Upper lobe of left lung (tissue), 6 donors: ENCODE measurements at regions not wholly inside any gene's neighbourhood (a gene's known extent, or its start where the extent isn't known, plus 50 kb on each side); places are given as distances from the start of the nearest gene placed in this dataset.

Experiments
- ATAC-seq, 2 donors: fragments of 200-7000 bp; cut with Tn5 transposase; one replicate each; pipeline ENCODE4 v1.9.1; 2022; ENCODE audit warnings: mild to moderate bottlenecking in 2 of 2, moderate library complexity in 2 of 2; ENCODE audit not compliant: low FRiP score in 2 of 2
- DNase-seq, 2 donors: peaks; one replicate each; pipeline ENCODE4 v3.0.0-alpha.2; 2019 to 2020
- H3K27ac ChIP-seq, 4 donors: fragments of 200-600 bp; sonication (generic); one replicate each; pipeline ENCODE4 v1.5.1; 2016 to 2019
- H3K27me3 ChIP-seq, 4 donors: fragments of 200-600 bp; sonication (generic); one replicate each; pipeline ENCODE4 v1.5.1; 2017 to 2019
- H3K36me3 ChIP-seq, 4 donors: fragments of 200-600 bp; sonication (generic); one replicate each; pipeline ENCODE4 v1.5.1; 2016 to 2019
- H3K4me1 ChIP-seq, 4 donors: fragments of 200-600 bp; sonication (generic); one replicate each; pipeline ENCODE4 v1.5.1; 2018 to 2019
- H3K4me3 ChIP-seq, 4 donors: fragments of 200-600 bp; sonication (generic); one replicate each; pipeline ENCODE4 v1.5.1; 2017 to 2019; ENCODE audit warnings: mild to moderate bottlenecking in 2 of 4, moderate library complexity in 1 of 4
- H3K9me3 ChIP-seq, 4 donors: fragments of 200-600 bp; sonication (generic); one replicate each; pipeline ENCODE4 v1.5.1; 2018 to 2019
- CTCF ChIP-seq, 6 experiments: fragments of 450-650 bp in 4 of 6; fragments of 200-600 bp in 2 of 6; sonication (generic) in 2 of 6; IDR thresholded peaks; one replicate each; pipeline ENCODE4 v1.5.1; 2016 to 2019; ENCODE audit warnings: antibody characterized with exemption in 6 of 6
- EP300 ChIP-seq, 4 donors: sonication (generic); formaldehyde crosslinking; IDR thresholded peaks; one replicate each; pipeline ENCODE4 v1.5.1; 2017; ENCODE audit warnings: antibody characterized with exemption in 4 of 4, control low read depth in 2 of 4
- POLR2A ChIP-seq, 4 donors: fragments of 450-650 bp; IDR thresholded peaks; one replicate each; pipeline ENCODE4 v1.5.1; 2016 to 2017; ENCODE audit warnings: antibody characterized with exemption in 4 of 4, mild to moderate bottlenecking in 2 of 4
- POLR2AphosphoS5 ChIP-seq, 2 donors: sonication (generic); formaldehyde crosslinking; IDR thresholded peaks; one replicate each; pipeline ENCODE4 v1.5.1; 2017; ENCODE audit warnings: antibody characterized with exemption in 2 of 2
- WGBS, 2 donors: methylation state at CpG; one replicate each; pipeline ENCODE4 v1.1.5; 2017 to 2018; 5-methylcytosine and 5-hydroxymethylcytosine counted together
- donor health status: DM: no; HTN: no; CAD: no; lungs with moderate emphysema.
- donor health status: DM: no; HTN: yes; CAD: no; lungs with severe emphysema.

DNA sequence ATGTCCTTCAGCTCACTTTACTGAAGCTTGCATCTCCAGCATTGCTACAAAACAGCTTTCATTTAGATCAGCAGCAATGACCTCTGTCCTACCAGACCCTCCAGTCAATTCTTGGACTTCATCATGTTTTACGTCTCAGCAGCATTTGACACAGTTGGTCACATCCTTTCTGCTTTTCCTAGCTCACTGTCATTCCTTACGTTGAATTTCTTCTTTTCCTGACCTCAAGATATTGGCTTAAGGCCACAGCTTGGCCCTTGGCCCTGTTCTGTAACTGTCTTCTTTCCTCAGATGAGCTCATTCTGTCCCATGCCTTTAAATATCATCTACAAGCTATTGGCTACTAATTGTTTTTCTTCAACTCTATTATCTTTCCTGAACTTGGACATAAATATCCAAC, 576.2 kb upstream of the KCNMB2 start:
- Histone ChIP-seq H3K9me3 (no peaks in the 10 kb centered on the region), H3K36me3 (no peaks in the 10 kb centered on the region), H3K27ac (no peak overlapping the region), H3K4me3 (no peak overlapping the region), H3K27me3 (no peaks in the 10 kb centered on the region), H3K4me1 (no peaks in the 10 kb centered on the region)
- DNase-seq (no peak), ATAC-seq (no peak)
- 64% methylated on average over 2 of the region's 2 CpGs for WGBS, 2 donors
- TF ChIP-seq POLR2AphosphoS5 (IDR thresholded peaks at IDR 0.05) = no peak
- TF ChIP-seq POLR2A (IDR thresholded peaks at IDR 0.05) = no peak
- TF ChIP-seq CTCF (IDR thresholded peaks at IDR 0.05) = no peak
- TF ChIP-seq EP300 (IDR thresholded peaks at IDR 0.05) = no peak

GRCh38 chr3:177960722-177961121, 575.5 kb upstream of the KCNMB2 start:
- Histone ChIP-seq H3K27me3 (no peaks in the 10 kb centered on the region), H3K4me3 (no peak overlapping the region), H3K4me1 (no peaks in the 10 kb centered on the region), H3K9me3 (no peaks in the 10 kb centered on the region), H3K27ac (no peak overlapping the region), H3K36me3 (no peaks in the 10 kb centered on the region)
- ATAC-seq = no peak
- no peak for DNase-seq
- no peak for TF ChIP-seq POLR2AphosphoS5 (IDR thresholded peaks at IDR 0.05)
- TF ChIP-seq POLR2A (IDR thresholded peaks at IDR 0.05) = no peak
- TF ChIP-seq EP300 (IDR thresholded peaks at IDR 0.05) = no peak
- no peak for TF ChIP-seq CTCF (IDR thresholded peaks at IDR 0.05)

DNA sequence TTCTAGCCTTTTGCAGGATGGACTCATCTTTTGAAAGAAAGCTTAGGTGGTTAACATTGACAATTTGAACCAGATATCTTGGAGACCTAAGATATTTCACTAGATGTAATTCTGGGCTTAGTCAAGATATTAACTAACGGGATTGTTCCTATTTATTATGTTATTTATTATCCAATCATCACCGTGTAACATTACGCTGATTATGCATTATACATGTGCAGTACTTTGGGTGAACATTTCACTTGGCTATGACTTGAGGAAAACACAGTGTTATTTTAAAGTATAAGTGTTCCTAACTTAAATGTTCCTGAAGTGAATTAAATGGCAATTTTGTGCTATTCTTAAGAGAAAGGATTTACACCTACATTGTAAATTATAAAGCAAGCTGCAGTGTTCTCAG, 574.5 kb upstream of the KCNMB2 start:
- no peaks in the 10 kb centered on the region for H3K27me3 ChIP-seq
- H3K27ac ChIP-seq = no peak overlapping the region
- H3K4me3 ChIP-seq = no peak overlapping the region
- WGBS, 2 donors = 92 to 97% methylated on average over 3 of the region's 3 CpGs
- no peak for DNase-seq
- no peak for ATAC-seq
- TF ChIP-seq EP300 (IDR thresholded peaks at IDR 0.05) (no peak), POLR2A (IDR thresholded peaks at IDR 0.05) (no peak), POLR2AphosphoS5 (IDR thresholded peaks at IDR 0.05) (no peak), CTCF (IDR thresholded peaks at IDR 0.05) (no peak)
- no peaks in the 10 kb centered on the region for H3K36me3 ChIP-seq
- no peaks in the 10 kb centered on the region for H3K4me1 ChIP-seq
- no peaks in the 10 kb centered on the region for H3K9me3 ChIP-seq

GRCh38 chr3:177966493-177966892, 569.7 kb upstream of the KCNMB2 start:
- WGBS, 2 donors = 80 to 86% methylated on average over 1 of the region's 1 CpG
- TF ChIP-seq CTCF (IDR thresholded peaks at IDR 0.05) (no peak), POLR2AphosphoS5 (IDR thresholded peaks at IDR 0.05) (no peak), POLR2A (IDR thresholded peaks at IDR 0.05) (no peak), EP300 (IDR thresholded peaks at IDR 0.05) (no peak)
- no peaks in the 10 kb centered on the region for H3K36me3 ChIP-seq
- DNase-seq (no peak), ATAC-seq (no peak)
- no peaks in the 10 kb centered on the region for H3K9me3 ChIP-seq
- no peak overlapping the region for H3K27ac ChIP-seq
- H3K4me3 ChIP-seq = no peak overlapping the region
- no peaks in the 10 kb centered on the region for H3K27me3 ChIP-seq
- H3K4me1 ChIP-seq = no peaks in the 10 kb centered on the region

- Histone ChIP-seq H3K27ac (no peak overlapping the region), H3K4me3 (no peak overlapping the region), H3K4me1 (no peaks in the 10 kb centered on the region), H3K27me3 (no peaks in the 10 kb centered on the region), H3K9me3 (no peaks in the 10 kb centered on the region), H3K36me3 (no peaks in the 10 kb centered on the region)
- no peak for DNase-seq
- WGBS, 2 donors = 98 to 99% methylated on average over 2 of the region's 2 CpGs
- ATAC-seq = no peak
- TF ChIP-seq POLR2A (IDR thresholded peaks at IDR 0.05) (no peak), EP300 (IDR thresholded peaks at IDR 0.05) (no peak), POLR2AphosphoS5 (IDR thresholded peaks at IDR 0.05) (no peak), CTCF (IDR thresholded peaks at IDR 0.05) (no peak)
These were observed 567.3 kb upstream of the KCNMB2 start for GRCh38 chr3:177968891-177969290.
